Stimulated activated CD8-positive, alpha-beta memory T cell treated with anti-CD3 and anti-CD28 coated beads, Interleukin-15, amount 100 ng/mL, for 48 hours (primary cell): ENCODE measurements at regions not wholly inside any gene's neighbourhood (a gene's known extent, or its start where the extent isn't known, plus 50 kb on each side); places are given as distances from the start of the nearest gene placed in this dataset.

Experiments used
- DNase-seq, 2 donors: peaks; one replicate each; pipeline ENCODE4 v3.0.0-alpha.2; 2020; ENCODE audit warnings: low read depth in 2 of 2

DNA sequence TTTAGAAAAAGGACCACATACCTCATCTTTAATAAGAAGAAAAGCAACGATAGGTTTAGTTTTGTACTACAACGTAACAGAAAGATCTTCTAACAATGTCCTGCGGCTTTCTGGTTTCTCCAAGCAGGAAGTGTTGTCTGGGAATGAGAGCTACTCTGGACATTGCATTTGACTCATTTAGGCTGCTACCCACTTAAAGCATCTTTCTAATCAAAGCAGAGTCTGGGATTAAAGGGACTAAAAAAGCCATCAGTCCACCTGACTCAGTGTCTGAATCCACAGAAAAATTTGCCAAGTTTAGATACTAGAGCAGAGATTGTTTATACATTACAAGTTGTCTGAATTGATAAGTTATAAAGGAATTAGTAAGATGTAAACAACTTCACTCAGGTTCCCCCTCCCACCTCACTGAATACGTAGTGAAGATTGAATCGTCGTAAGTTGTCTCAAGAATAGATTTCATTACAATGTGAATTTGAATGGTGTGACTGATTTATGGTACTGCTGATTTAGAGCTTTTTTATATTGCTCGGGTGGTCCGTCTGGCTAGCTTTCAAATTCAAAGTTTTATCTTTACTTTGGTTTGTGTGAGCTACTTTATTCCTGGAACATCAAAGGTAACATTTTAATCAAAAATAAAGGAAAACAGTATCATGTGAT is 70.2 kb upstream of the SMIM21 start:
- no peak for DNase-seq

DNA sequence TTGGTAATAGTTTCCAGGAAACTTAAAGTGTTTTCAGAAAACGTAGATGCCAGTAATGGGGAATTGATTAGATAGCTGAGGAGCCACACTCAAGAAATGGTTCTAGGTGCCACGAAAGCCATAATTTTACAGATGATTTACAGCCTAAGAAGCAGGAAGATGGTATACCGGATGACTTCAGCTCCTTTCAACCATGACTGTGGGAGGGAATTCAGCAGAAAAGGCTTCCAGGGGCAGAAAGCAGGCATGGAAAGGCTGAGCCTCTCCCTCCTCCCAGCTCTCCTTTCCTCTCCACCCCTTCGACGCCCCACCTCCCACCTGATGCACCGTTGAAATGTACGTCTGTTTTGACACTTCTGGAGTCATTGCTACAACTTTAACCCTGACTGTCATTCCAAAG is 68.6 kb upstream of the SMIM21 start:
- DNase-seq = no peak

DNA sequence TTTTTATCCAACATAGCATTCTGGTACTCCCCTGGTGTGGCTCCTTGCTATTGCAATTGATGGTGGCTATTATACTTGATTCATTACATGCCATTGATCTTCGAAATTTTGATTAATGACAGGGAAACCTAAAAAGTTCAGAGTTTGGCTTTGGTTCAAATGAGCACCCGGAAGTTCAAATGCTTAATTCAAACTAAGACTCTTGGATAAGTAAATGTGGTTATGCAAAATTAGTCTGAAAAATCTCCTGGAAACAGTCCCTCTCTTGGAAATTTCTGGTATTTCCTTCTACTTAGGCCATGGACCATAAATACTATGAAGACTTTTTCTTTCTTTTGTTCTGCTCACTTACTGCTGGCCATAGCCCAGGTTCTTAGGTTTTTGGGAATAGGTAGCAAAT is 65.3 kb upstream of the SMIM21 start:
- no peak for DNase-seq

DNA sequence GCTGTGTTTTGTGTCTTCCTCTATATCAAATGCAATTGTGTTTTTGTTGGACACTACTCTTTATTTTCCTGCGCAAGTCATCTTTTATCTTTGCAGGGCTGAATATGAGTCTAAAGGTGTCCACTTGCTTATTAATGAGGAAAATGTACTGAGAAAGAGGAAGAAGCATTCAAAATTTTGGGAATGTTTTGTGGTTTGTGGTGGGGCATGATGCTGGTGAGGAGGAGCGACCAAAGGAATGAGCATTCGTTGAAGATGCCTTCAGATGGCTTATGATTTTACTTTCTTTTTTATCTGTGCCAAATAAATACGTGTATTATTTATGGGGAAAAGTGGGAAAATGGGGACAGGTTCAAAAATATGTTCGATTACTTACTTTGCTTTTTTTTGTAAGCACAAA is 63.9 kb upstream of the SMIM21 start:
- no peak for DNase-seq

DNA sequence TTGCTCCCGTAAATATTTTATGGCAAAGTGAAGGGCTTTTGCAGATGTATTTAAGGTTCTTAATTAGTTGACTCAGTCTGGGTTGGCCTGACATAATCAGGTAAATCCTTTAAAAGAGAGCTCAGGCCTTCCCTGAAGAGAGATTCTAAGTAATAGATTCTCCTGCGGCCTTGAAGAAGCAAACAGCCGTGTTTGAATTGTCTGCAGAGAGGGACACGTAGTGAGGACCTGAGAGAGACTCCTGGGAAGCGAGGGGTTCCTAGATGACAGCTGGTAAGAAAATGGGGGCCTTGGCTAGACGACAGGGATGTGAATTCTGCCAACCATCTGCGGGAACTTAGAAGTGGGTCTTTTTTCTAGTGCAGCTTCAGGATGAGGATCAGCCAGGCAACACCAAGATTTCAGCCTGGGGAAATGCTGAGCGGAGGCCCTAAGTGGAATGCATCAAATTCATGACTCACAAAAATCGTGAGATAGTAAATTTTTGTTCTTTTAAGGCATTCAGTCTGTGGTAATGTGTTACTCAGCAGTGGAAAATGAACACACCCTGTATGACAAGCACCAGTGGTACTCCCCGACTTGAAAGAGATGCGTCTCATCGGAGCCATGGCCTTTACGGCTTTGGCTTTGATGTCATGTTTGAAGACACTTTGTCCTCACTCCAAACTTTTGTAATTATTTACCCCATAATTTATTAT is 62.1 kb upstream of the SMIM21 start:
- DNase-seq = no peak

DNA sequence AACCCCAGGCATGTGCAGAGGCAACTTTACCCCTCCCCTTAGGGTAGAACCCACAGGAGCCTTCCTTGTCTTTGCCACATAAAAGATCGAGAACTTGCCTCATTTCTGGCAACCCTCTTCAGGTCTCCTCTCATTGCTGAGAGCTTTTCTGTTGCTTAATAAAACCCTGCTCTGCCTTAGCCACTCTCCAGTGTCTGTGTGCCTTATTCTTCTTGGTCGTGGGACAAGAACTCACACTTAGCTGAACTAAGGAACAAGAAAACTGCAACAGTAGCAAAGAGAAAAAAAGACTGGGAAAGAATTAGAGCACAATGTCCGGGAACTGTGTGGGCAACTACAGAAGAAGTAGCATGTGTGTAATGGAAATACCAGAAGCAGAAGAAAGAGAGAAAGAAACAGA is 56.2 kb upstream of the SMIM21 start:
- DNase-seq = no peak

DNA sequence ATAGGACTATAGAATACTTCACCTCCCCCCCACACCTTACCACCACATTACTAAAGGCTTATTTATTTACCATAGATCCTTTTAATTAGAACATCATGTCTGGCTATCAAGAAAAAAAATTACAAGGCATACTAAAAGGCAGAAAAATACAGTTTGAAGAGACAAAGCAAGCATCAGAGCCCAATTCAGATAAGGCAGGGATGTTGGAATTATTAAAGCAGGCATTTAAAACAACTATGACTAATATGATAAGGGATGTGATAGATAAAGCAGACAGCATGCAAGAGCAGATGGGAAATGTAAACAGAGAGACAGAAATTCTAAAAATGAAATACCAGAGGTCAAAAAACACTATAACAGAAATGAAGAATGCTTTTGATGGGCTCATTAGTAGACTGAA is 55.4 kb upstream of the SMIM21 start:
- no peak for DNase-seq

DNA sequence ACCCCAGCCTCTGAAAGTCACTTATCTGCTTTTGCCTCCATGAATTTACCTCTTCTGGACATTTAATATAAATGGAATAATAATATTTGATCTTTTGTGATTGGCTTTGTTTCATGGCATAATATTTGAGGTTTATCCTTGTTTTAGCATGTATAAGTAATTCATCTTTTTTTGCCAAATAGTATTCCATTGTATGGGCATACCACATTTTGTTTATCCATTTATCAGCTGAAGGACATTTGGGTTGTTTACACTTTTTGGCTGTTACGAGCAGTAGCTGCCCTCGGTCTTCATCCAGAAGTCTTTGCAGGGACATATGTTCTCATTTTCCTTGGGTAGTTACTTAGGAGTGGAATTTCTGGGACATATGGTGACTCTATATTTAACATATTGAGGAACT is 53.0 kb upstream of the SMIM21 start:
- no peak for DNase-seq

DNA sequence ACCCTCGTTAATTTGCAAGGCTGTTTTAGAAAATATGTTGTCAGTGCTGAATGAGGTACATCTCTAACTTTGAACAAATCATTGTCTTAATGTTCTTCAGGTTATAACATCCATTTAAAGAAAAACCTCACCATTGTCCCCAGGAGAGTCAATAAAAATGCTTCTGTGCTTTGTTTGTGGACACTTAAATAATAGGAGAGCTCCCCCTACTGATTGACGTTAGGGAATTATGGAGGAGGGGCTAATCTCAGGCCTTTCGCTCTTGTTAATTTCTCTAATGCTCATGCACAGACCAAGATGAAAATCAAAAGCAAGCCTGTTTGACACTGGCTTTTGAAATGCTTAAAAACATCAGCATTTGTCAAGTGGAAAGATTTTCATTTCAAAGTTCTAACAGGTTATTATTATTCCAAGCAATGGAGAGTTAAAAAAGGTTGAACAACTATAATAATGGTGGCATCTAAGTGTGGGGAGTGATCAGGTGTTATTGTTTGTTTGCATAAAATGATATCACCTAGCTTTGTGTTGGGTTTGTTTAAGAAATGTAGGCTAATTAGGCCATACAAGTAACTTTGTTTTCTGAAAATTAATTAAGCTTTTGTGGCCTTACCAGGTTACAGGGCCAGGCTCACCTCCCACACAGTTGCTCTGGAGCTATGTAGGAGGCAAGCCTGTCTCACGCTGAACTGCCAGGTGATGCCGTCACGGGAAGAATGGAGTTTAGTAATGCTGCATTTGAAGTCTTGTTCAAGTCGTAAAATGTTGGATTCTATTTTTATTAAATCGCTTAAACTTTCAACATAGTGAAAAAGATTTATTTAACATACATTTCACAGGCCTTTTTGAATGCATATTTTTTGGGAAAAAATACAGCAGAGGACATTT is 51.7 kb upstream of the SMIM21 start:
- no peak for DNase-seq

DNA sequence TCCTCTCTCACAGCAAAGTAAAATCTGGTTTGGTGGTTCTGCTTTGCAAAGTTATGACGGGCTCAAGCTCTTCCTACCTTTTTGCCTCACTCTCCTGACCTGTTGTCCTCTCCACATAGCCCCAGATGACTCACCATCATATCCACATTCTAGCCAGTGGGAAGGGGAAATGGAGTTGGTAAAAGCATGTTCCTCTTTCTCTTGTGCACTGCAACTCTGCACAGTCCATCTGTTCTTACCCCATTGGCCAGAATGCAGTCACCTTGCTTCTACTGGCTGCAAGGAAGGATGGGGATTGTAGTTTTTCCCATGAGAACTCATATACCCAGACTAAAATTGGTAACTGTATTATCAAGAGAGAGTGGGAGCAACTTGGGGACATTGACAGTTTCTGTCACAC is 50.4 kb upstream of the SMIM21 start:
- no peak for DNase-seq
